ENCODE measurements at regions not wholly inside any gene's neighbourhood (a gene's known extent, or its start where the extent isn't known, plus 50 kb on each side); places are given as distances from the start of the nearest gene placed in this dataset.

GRCh38 chrX:21305799-21306336 is 68.3 kb upstream of the CNKSR2 start:
- H3K4me3 Mint-ChIP-seq: no peak overlapping the region
- no peaks in the 10 kb centered on the region for H3K4me1 Mint-ChIP-seq
- no peak for TF ChIP-seq CTCF (IDR thresholded peaks at IDR 0.05; ENCODE audit: unreplicated experiment in 3 of 3)
- no peaks in the 10 kb centered on the region for H3K9me3 Mint-ChIP-seq
- no peaks in the 10 kb centered on the region for H3K27me3 Mint-ChIP-seq (ENCODE audit: low read depth)
- no peak overlapping the region for H3K27ac Mint-ChIP-seq
- no peaks in the 10 kb centered on the region for H3K36me3 Mint-ChIP-seq (ENCODE audit: low read depth)

GRCh38 chrX:21319323-21319722 is 54.9 kb upstream of the CNKSR2 start:
- H3K27ac Mint-ChIP-seq: no peak overlapping the region
- H3K4me3 Mint-ChIP-seq: no peak overlapping the region
- no peaks in the 10 kb centered on the region for H3K4me1 Mint-ChIP-seq
- no peaks in the 10 kb centered on the region for H3K36me3 Mint-ChIP-seq (ENCODE audit: low read depth)
- H3K9me3 Mint-ChIP-seq: peaks cover 18% of the 10 kb centered on the region
- H3K27me3 Mint-ChIP-seq (ENCODE audit: low read depth): no peaks in the 10 kb centered on the region
- no peak for TF ChIP-seq CTCF (IDR thresholded peaks at IDR 0.05; ENCODE audit: unreplicated experiment in 3 of 3)
